ENCODE measurements at regions not wholly inside any gene's neighbourhood (a gene's known extent, or its start where the extent isn't known, plus 50 kb on each side); places are given as distances from the start of the nearest gene placed in this dataset.

DNA sequence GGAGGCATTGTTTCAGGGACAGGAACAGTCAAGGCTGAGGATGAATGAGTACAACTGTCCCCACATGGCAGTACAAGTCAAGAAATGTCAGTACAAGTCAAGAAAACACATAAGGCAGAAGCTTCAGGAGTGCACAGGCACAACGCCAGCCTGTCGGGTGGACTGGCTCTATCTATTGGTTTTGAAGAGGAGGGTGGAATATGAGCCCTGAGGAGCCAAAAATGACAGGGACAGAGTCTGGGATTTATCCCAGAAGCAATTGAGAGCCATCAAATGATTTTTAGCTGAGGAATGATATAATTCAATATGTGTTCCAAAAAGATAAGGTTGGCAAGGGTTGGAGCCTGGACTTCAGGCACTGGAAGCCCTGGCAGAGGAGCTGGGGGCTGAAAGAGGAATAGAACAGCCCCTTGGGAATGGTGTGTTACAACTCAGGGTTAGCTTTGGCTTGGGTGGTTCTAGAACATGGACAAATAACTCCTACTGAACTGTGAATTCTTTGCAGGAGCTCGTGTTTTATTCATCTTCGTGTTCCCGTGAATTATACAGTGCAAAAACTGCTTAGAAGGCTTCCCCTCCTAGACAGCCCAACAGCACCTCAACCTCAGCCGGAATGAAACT, 425.7 kb upstream of the ARID1B start:
- DNase-seq (ENCODE audit: low spot score): no peak

DNA sequence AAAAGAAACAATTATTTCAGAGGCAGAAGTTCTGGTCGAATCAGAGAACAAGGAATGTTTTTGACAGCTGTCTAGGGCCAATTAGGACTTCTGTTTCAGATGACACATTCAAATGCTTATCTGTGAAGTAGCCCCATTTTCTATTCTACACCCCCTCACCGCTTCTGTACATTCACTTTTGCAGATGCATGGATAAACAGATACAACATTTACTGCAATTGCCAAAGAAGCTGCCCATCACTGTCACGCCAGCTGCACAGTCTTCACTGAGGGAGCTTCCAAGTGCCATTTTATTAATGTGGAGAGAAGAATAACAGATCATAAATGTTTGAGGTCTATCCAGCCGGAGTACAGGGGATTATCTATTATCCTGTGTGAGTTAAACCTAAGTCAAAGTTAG, 426.8 kb upstream of the ARID1B start:
- DNase-seq (ENCODE audit: low spot score): no peak

DNA sequence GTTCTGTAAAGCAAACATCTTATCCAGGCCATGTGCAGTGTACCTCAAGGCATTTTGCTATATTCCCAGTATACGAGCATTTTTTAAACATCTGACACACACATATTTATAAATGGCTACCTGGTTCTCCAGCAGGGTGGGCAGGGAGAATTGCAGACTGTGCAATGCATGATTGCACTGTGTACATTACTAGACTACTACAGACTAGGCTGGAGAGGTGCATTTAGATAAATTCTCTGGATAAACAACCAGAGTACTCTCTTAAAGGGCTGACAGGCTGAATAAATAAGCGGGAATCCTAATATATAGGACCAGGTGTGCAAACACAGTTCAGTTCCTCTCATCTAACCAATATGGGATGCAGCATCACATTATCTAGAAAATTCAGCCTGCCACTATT, 428.3 kb upstream of the ARID1B start:
- no peak for DNase-seq (ENCODE audit: low spot score)

DNA sequence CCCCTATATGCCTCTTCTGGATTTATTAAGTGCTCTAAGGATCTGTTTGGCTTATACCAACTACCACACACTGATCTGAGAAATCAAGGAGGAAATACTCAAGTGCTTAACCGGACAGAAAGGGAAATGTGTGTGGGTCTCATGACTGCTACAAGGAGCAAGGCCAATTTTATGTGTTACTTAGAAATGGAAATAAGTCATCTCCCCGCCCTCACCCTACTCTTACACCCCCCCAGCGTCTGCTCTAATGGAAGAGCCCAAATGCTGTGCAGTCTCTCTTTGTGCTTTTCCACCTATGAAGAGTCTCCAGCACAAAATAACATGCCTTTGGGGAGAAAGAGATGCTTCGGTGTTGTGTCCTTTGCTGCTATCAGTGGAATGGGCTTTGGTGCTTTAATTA, 428.8 kb upstream of the ARID1B start:
- no peak for DNase-seq (ENCODE audit: low spot score)

DNA sequence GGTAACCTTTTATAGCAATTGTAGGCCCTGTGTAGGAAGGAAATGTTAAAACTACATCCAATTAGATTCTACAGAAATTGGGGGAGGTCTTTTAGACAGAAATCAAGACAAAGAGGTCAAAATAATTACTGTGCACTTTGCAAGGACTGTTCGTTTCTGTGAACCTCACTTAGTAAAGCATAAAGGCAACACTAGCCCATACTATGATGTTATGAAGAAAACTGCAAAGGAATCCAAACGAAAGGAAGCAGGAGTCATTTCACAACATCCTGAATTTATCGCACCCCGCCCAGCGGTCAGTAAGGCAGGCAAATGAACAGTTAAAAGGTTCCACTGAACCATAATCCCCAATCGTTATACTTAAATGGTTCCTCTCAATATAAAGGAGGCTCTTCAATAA, 429.5 kb upstream of the ARID1B start:
- DNase-seq (ENCODE audit: low spot score): no peak

DNA sequence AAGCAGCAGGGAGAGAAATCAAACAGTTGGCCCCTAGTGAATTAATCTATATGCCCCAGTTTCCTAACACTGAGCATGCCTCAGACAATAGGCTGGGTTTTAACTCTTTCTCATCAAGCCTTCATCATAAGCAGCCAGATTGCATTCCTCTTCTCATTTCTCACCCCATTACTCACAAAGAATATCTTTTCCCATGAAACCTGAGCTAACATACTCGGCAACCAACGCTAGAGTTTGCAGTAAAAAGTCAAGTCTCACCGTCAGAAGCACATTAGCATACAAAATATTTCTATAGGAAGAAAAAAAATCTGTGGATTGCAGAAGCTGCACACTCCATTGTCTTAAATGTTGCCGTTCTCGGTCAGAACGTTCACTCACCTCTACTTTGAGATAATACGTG, 429.9 kb upstream of the ARID1B start:
- no peak for DNase-seq (ENCODE audit: low spot score)

DNA sequence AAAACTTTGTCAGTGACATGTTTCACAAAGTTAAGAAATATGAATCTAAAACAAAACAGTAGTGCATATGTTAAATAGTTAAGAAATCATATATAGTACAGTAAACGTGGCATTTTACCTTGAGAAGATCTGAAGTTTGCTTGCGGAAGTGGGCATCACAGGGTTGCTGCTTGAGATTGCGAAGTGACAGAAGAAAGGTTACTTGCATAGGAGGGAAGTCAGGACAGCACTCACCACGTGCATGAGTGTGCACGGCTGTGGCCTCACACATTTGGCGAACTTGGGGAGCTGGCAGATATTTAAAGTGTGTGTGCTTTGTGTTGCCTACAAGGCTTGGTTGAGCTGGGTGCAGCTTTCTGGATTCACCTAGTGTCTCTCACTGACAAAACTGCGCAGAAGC, 431.5 kb upstream of the ARID1B start:
- DNase-seq (ENCODE audit: low spot score): no peak

DNA sequence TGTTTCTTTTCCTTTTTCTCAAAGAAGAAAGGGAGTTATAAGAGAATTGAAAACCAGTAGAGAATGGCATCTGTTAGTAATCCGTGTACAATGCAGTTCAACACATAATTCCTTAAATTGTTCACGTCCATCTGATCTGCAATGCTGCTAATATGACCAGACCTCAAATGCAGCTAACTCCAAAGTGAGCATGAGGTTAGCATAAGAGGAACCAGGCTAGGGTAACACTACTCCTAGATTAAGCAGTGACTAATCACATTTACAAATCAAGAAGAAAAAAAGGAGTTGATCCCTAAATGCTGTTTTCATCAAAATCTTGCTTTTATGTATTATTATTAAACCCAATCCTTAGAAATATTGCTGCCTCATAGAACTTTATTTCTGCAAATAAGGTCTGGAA, 432.7 kb upstream of the ARID1B start:
- no peak for DNase-seq (ENCODE audit: low spot score)

DNA sequence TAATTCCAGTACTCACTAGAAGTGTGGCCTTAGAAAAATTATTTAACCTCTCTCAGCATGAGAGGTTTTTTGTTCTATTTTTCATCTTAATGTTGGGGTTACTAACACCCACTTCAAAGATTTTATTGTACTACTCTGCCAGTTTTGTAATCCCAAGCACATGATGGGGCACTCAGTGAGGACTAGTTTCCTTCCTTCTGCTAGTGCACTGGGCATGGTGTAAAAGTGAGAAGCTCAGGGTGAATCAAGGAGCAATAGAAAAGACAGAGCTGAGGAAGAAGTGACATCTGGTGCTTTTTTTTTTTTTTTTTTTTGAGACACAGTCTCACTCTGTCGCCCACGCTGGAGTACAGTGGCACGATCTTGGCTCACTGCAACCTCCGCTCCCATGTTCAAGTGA, 439.4 kb upstream of the ARID1B start:
- DNase-seq (ENCODE audit: low spot score): no peak

DNA sequence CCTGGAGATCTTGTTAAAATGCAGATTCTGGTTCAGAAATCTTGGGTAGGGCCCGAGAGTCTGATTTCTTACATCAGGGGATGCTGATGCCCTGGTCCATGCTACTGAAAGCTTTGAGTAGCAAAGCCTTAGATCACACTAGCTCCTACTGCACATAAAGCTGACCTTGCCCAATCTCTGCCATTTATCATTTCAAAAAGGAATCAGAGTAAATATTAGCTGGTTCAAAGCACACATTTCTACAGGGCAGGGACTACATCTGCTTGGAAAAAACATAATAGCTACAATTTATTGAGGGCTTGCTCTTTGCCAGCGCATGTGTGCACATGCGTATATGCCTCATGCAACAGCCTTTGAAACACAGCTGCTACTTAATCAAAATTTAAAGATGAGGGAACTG, 440.4 kb upstream of the ARID1B start:
- no peak for DNase-seq (ENCODE audit: low spot score)

DNA sequence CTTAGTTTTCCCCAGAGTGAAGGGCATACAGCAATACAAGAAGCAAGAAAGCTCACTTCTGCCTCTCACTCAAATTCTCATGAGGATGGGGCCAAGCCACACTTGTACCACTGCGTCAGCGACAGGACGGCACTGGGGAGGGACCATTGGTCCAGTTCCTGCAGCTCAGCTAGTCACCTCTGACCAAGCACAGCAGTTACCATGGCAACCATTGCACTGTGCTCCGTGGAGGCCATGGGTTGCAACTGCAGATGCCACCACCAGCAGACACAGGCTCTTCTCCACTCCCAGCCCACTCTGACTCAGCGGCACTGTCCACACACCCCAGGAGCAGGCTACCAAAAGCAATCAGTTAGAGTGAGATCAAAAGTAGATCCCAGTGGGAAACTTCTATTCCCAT, 441.1 kb upstream of the ARID1B start:
- DNase-seq (ENCODE audit: low spot score): no peak

DNA sequence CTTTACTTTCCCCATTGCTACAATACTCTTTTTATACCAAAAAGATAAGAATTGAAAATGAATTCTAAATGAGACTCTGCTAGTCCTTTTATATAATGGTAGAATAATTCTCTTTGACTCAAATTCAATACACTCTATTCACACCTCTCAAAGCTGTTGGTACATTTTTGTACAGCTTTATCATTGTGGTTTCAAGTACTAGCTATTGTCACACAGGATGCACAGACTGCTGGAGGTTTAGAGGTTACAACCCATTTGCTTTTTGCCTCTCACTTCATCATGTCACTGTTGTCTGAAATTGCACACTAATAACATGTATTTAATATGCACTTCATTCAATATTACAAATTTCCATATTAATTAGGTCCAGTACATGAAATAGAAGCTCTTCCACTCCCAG, 442.2 kb upstream of the ARID1B start:
- no peak for DNase-seq (ENCODE audit: low spot score)

DNA sequence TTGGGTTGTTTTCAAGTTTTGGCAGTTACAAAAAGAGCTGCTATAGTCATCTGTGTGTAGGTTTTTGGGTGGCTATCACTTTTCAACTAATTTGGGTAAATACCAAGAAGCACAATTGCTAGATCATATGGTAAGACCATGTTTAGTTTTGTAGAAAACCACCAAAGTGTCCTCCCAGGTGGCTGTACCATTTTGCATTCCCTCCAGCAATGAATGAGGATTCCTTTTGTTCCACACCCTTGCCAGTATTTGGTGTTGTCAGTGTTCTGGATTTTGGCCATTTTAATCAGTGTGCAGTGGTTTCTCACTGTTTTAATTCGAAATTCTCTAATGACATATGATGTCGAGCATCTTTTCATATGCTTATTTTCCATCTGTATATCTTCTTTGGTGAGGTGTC, 457.5 kb upstream of the ARID1B start:
- no peak for DNase-seq (ENCODE audit: low spot score)

DNA sequence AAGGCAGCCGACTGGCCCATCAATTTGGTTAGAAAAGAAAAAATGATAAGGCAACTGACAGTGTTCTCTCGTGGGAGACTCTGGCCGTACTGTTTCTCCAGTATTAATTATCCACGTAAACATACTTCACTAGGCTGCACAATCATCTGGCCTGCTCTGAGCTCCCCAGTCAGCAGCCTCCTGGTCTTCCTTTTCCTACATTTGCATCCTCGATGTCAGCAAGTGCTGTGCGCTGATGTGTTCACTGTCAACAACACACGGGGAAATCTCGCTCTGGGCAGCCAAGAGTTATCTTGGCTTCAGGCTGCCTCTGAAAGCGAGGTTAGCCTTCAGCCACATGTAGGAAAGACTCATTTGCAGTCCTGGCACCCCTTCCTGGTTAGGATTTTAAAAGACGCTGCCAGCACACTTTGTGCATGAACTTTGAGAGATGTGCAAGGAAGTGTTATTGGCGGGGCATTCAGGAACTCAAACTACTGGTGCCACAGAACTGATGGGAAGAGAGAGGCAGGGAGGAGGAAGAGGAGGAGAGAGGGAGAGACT, 460.5 kb upstream of the ARID1B start:
- DNase-seq (ENCODE audit: low spot score): no peak

DNA sequence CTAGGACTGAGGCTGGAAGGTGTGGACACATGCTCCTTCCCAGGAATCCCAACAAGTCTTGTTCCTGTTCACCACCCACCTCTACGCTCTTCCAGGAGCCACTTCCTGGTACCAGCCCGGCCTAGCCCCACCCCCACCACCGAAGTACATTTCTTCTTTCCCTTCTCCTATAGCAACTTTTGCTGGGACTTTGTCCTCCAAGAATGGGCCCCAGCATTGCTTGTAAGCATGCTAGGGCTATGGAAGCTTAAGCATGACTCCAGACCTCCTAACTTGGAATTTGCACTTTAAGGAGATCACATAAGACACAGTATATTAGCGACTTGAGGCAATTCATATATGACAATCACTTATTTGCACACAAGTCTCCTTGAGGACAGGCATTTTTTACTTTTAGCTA, 462.0 kb upstream of the ARID1B start:
- DNase-seq (ENCODE audit: low spot score): no peak

DNA sequence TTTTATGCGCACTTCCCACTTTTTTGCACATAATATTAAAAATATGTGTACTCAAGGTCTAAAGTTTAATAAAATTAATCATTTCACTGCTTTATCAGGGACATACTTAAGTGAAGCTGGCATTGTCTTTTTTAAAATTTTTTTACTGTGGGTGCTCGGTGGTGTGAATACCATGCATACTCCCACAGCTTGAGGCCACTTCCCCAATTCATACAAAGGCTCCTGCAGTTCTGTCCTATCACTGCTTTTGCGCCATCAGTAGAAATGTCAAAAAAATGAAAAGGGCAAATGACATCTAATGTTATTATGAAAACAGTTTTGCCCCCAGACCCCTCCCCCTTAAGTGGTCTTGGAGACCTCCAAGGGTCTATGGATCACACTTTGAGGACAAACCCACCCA, 464.1 kb upstream of the ARID1B start:
- no peak for DNase-seq (ENCODE audit: low spot score)

DNA sequence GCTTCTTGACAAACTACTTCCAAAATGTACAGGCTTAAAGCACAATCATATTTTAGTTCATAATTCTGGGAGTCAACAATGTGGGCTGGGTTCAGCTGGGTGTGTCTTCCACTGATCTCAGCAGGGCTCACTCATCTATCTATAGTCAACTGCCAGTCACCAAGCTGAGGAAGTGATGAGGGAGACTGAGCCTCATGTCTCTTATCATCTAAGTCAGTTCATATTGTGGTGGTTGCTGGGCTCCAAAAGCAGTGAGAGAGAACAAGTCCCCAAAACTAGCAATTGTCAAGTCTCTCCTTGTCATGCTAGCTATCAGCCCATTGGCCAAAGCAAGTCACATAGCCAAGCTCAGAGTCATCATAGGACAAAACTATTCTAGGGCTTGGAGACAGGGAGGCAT, 465.9 kb upstream of the ARID1B start:
- no peak for DNase-seq (ENCODE audit: low spot score)

DNA sequence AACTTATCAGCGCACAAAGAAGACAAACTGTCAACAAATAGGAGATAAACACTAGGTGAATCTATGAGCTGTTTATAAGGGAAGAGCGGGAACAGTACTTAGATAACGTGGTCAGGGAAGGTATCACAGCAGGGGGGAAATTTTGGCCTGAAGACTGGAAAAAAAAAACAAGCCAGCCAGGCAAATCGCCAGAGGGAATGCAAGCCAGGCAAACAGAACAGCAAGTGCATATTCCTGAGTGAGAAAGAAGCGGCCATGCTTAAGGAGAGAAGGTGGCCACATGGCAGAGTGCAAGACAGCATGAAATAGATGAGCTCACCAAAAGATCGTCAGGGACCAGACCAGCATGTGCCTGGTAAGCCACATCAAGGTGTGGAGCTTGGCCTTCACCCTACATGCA, 466.5 kb upstream of the ARID1B start:
- no peak for DNase-seq (ENCODE audit: low spot score)

DNA sequence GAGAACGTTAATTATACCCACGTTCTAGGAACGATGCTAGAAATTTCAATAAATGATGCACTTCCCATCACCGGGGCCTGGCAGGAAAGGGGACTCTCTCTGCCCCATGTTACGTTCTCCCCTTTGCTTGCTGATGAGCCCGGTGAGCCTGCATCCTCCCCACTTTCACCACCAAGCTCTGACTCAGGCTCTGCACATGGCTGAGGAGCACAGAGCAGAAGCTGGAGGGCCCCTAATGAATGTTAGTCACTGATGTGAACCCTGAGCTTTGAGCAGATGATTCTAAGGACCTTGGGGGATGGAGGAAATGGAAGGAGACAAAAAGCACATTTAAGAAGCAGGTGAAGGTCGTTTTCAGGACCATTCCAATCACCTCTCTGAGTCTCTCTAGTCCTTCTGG, 468.2 kb upstream of the ARID1B start:
- no peak for DNase-seq (ENCODE audit: low spot score)

DNA sequence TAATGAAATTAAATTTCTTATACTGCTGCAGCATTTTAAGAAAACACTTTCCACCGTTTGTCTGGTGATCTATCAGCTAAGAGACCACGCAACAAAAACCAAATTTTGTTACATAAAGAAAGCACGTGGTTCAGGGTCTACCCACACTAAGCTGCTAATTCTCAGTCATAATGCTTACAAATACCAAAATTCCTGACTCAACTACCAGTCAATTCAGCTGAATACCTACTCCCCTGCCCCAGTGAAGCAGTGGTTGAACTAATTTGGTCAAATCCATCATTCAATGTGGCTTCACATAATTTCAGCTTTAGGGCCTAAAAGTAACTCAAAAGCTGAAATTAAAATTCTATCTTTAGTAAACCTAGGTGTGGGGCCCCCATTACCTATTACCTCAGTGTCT, 468.6 kb upstream of the ARID1B start:
- no peak for DNase-seq (ENCODE audit: low spot score)

DNA sequence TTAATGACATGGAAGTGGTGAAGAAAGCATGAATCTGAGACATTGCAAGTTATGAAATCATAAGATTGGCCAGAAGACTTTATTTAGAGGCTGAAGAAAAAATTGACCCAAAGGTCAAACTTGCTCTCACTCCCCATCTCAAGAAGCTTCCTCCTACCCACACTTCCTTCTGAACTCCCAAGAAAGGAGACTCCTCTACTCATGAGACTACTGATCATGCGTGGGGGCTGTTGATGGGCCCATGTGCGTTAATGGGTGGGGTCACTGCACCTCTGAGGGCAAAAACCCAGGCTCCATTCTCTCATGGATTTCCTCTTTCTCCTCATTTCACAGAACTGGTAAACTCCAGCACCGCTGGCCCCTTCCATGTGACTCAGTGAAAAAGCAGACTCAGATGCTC, 470.6 kb upstream of the ARID1B start:
- DNase-seq (ENCODE audit: low spot score): no peak

DNA sequence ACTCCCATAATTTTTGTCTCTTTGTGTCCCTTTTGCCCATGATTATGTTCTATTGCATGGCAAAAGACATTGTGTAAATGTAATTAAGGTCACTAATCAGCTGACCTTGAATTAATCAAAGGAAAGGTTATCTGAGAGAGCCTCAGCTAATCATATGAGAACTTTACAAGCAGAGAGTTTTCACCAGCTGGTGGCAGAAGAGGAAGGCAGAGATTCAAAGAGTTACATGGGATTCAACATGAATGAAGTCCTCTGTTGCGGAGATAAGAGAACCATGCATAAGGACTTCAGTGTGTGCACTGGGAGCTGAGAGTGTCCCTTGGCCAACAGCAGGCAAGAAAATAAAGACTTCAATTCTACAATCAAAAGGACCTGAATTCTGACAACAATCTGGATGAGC, 494.1 kb upstream of the ARID1B start:
- DNase-seq (ENCODE audit: low spot score): no peak

DNA sequence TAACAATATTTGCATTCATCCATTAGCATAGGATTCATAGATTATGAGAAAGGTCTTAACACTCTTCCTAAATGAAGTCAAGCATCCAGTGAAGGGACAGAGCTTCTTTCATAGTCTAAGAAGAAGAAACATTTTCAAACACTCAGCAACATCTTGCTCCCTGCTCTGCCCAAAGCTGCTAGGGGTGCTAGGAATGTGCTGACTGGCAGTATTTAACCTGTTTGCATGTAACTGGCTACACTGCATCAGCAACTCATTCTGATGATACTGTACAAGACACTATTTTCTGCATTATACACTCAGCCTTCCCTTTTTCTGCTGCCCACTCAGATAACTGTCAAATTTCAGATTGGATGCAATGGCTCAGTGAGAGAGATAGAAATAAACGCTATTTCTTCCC, 495.1 kb upstream of the ARID1B start:
- no peak for DNase-seq (ENCODE audit: low spot score)

DNA sequence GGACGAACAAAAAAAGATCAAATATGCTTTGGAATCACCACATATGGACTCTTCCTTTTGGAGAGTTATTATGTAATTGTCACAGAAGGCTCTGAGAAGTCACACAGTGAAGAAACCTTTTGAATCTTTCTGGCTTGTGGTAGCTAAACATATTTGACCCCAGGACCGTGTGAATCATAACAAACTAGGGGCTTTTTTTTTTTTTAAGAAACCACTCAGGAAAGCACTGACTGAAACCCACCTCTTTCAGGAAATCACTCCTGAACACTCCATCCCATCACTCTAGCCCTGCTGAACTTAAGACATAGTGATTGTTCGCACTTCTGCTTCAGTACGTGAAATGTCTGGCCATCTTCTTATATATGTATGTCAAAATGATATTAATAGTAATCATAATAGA, 495.9 kb upstream of the ARID1B start:
- no peak for DNase-seq (ENCODE audit: low spot score)

DNA sequence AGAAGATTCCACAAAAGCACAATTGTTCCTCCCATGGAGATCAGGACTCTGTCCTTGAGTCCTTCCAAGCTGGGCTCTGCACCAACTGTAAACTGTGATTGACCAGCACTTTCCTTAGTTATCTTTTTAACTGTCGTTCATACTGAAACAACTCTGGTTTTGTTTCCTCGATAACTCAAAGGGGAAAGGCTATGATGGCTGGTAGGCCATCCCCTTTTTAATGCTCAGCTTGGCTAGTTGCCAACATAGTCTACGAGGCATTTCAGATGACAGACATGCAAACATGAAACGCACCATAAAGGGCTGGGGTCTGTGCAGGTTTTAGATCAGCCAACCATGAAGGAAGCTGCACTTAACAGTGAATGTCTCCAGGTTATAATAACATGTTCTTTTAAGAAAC, 497.1 kb upstream of the ARID1B start:
- DNase-seq (ENCODE audit: low spot score): no peak

Measured in hematopoietic multipotent progenitor cell treated with erythropoietin and hydrocortisone succinate and interleukin-3 and kit ligand, for 17 days (in vitro differentiated cells).